K562 (cell line): ENCODE measurements at regions not wholly inside any gene's neighbourhood (a gene's known extent, or its start where the extent isn't known, plus 50 kb on each side); places are given as distances from the start of the nearest gene placed in this dataset.

Experiments used
- ATAC-seq: fragments of 200-7000 bp; cut with Tn5 transposase; 3 replicates; pipeline ENCODE4 v1.9.1; 2020; ENCODE audit warnings: moderate library complexity
- BruUV-seq: library from RNA; stranded (reverse); fragments of 400-500 nt; replicated peaks from 2 replicates; lab custom pipeline; 2021; lab: Mats Ljungman, UMichigan
- CTCF ChIA-PET: fragments of 300-600 bp; formaldehyde crosslinking; extraction: SDS; loops from one replicate; lab custom pipeline; 2021; ENCODE audit warnings: low intra/inter-chr PET ratio; lab: Yijun Ruan, JAX
- POLR2A ChIA-PET: fragments of 300-600, 350-650 bp; sonication (Branson Sonifier 250); formaldehyde crosslinking; extraction: SDS; loops from one replicate; lab custom pipeline; 2021; ENCODE audit warnings: antibody characterized with exemption, inconsistent platforms; lab: Yijun Ruan, JAX
- DNase-seq, 4 experiments: peaks; one replicate each; pipeline versions ENCODE4 v3.0.0 to v3.0.0-alpha.2; 2011 to 2018; ENCODE audit warnings: low spot score in 3 of 4, mixed read lengths in 3 of 4; ENCODE audit errors: extremely low read depth in 1 of 4
- FAIRE-seq: peaks from 2 replicates; lab custom pipeline; 2011; peaks lifted over from hg19 to GRCh38; lab: Jason Lieb, UNC
- H2AFZ ChIP-seq: 2 replicates; pipeline ENCODE4 v1.6.0; 2011; ENCODE audit warnings: low read depth, low read length, control low read depth, inconsistent platforms
- H3K27ac ChIP-seq: fragments of 200-600 bp; 3 replicates; pipeline ENCODE4 v1.8.0; 2011; ENCODE audit warnings: low read depth, mild to moderate bottlenecking, control low read depth, inconsistent platforms, low read length, moderate library complexity, mixed read lengths; ENCODE audit errors: extremely low read depth
- H3K27me3 ChIP-seq, 2 experiments: fragments of 300-600 bp in 1 of 2; 2 replicates in 1 of 2; 3 replicates in 1 of 2; pipeline versions ENCODE4 v1.6.0 to v1.8.0; 2011; ENCODE audit warnings: inconsistent platforms in 2 of 2, low read length in 2 of 2, mild to moderate bottlenecking in 1 of 2, mixed read lengths in 1 of 2, moderate library complexity in 1 of 2; ENCODE audit not compliant: control insufficient read depth in 2 of 2, insufficient read depth in 2 of 2
- H3K36me3 ChIP-seq: fragments of 300-600 bp; 3 replicates; pipeline ENCODE4 v1.8.0; 2011; ENCODE audit warnings: mild to moderate bottlenecking, low read length, inconsistent platforms; ENCODE audit not compliant: control insufficient read depth, insufficient read depth
- H3K4me1 ChIP-seq, 2 experiments: fragments of 200-600 bp in 1 of 2; replicated peaks in 1 of 2; 2 replicates in 1 of 2; 3 replicates in 1 of 2; pipeline versions ENCODE4 v1.5.1 to v1.8.0; 2011; ENCODE audit warnings: inconsistent platforms in 2 of 2, low read length in 2 of 2, mild to moderate bottlenecking in 1 of 2, mixed read lengths in 1 of 2, moderate library complexity in 1 of 2; ENCODE audit not compliant: control insufficient read depth in 2 of 2, insufficient read depth in 2 of 2
- H3K4me2 ChIP-seq: 2 replicates; pipeline ENCODE4 v1.6.1; 2011; ENCODE audit warnings: low read length, control low read depth, inconsistent platforms, mixed read lengths; ENCODE audit not compliant: insufficient read depth
- H3K4me3 ChIP-seq: fragments of 200-600 bp; sonication (generic), shearing (Covaris generic); 2 replicates; pipeline ENCODE4 v1.5.1; 2016; ENCODE audit warnings: control low read depth, inconsistent platforms
- H3K79me2 ChIP-seq: fragments of 200-600 bp; 3 replicates; pipeline ENCODE4 v1.8.0; 2011; ENCODE audit warnings: low read length, inconsistent platforms; ENCODE audit not compliant: control insufficient read depth, insufficient read depth
- H3K9ac ChIP-seq, 2 experiments: 2 replicates each; pipeline versions ENCODE4 v1.6.0 to v1.6.1; 2011; ENCODE audit warnings: low read depth in 2 of 2, low read length in 2 of 2, control low read depth in 1 of 2, inconsistent platforms in 1 of 2, mild to moderate bottlenecking in 1 of 2, mixed read lengths in 1 of 2; ENCODE audit not compliant: insufficient read depth in 1 of 2
- H3K9me1 ChIP-seq: one replicate; pipeline ENCODE4 v1.6.0; 2011; ENCODE audit warnings: inconsistent platforms, mild to moderate bottlenecking, low read length, moderate library complexity; ENCODE audit not compliant: control insufficient read depth, insufficient read depth
- H3K9me3 ChIP-seq: replicated peaks from 2 replicates; pipeline ENCODE4 v1.5.1; 2011; ENCODE audit warnings: low read depth, low read length, inconsistent platforms; ENCODE audit not compliant: control insufficient read depth, insufficient read depth
- H4K20me1 ChIP-seq: replicated peaks from 2 replicates; pipeline ENCODE4 v1.6.1; 2011; ENCODE audit warnings: low read length, inconsistent platforms, mixed read lengths; ENCODE audit not compliant: control insufficient read depth, insufficient read depth
- E4F1 ChIP-seq: fragments of 250-450 bp; sonication (Bioruptor Pico); IDR thresholded peaks from 2 replicates; pipeline ENCODE4 v1.5.0; 2021; ENCODE audit warnings: mild to moderate bottlenecking, borderline replicate concordance
- PCBP1 ChIP-seq: fragments of 200-400 bp; formaldehyde crosslinking; IDR thresholded peaks from 2 replicates; pipeline ENCODE4 v1.6.1; 2018; ENCODE audit warnings: mild to moderate bottlenecking, low read depth, low read length; ENCODE audit not compliant: poor library complexity, severe bottlenecking
- ZNF175 ChIP-seq: fragments of 200-800 bp; sonication (Bioruptor generic); IDR thresholded peaks from 2 replicates; pipeline ENCODE4 v1.6.1; 2016; ENCODE audit warnings: low read depth, mild to moderate bottlenecking, missing genetic modification characterization, missing compliant biosample characterization
- ZNF212 ChIP-seq: fragments of 450-650 bp; formaldehyde crosslinking; IDR thresholded peaks from 2 replicates; pipeline ENCODE4 v1.4.0; 2020; ENCODE audit warnings: mild to moderate bottlenecking
- ZNF609 ChIP-seq: sonication (generic); formaldehyde crosslinking; IDR thresholded peaks from 2 replicates; pipeline ENCODE4 v1.8.1; 2023; ENCODE audit warnings: missing genetic modification reagents, mild to moderate bottlenecking, borderline replicate concordance
- whole genome bisulfite sequencing: fragments of 100-300 bp; shearing (Covaris generic); methylation state at CpG from one replicate; pipeline ENCODE4 v1.1.6; 2016; ENCODE audit warnings: low coverage, mixed read lengths; ENCODE audit not compliant: insufficient coverage; ENCODE audit errors: missing lambda C conversion rate; 5-methylcytosine and 5-hydroxymethylcytosine counted together
- in situ Hi-C: fragments of 300-500 bp; cut with MboI; formaldehyde crosslinking; loops from 4 replicates; pipeline ENCODE4 v1.15.0; 2018; ENCODE audit warnings: inconsistent platforms, mixed read lengths
- intact Hi-C: fragments of 100-400 bp; cut with micrococcal nuclease; formaldehyde crosslinking; loops from 2 replicates; pipeline ENCODE4 v1.14.2; 2022

- TF ChIP-seq E4F1 (CRISPR knock-in tag) (no peak), ZNF212 (CRISPR knock-in tag) (no peak), PCBP1 (no peak)
Measured at GRCh38 chr11:79702303-79702702, 261.5 kb upstream of the TENM4 start (continued).

GRCh38 chr11:79699246-79699645, 258.4 kb upstream of the TENM4 start:
- Histone ChIP-seq H3K79me2 (no peaks in the 10 kb centered on the region), H3K9me3 (peaks cover 1% of the 10 kb centered on the region), H3K4me2 (no peak overlapping the region), H3K4me3 (no peak overlapping the region), H3K4me1 (no peaks in the 10 kb centered on the region), H3K27ac (no peak overlapping the region), H3K27me3 (no peaks in the 10 kb centered on the region), H3K9ac (no peak overlapping the region), H2AFZ (no peak overlapping the region), H4K20me1 (no peaks in the 10 kb centered on the region), H3K36me3 (no peaks in the 10 kb centered on the region), H3K9me1 (no peaks in the 10 kb centered on the region)
- TF ChIP-seq ZNF175 (CRISPR knock-in tag) = no peak
- TF ChIP-seq ZNF609 (CRISPR knock-in tag) = no peak
- intact Hi-C loops = no loop called here
- no peak for ATAC-seq
- WGBS = 0% methylated on average over 1 of the region's 1 CpG
- FAIRE-seq = no peak
- BruUV-seq = no TSS peak
- POLR2A ChIA-PET = interaction anchor here (0.6 kb wide), 1 partner anchor 31 kb away, joined by 3 read pairs; no protein-coding TSS in a partner anchor
- CTCF ChIA-PET = no interaction called here
- in situ Hi-C loops = no loop called here
- DNase-seq = no peak
